Esophagus muscularis mucosa (tissue), 3 donors: ENCODE measurements at regions not wholly inside any gene's neighbourhood (a gene's known extent, or its start where the extent isn't known, plus 50 kb on each side); places are given as distances from the start of the nearest gene placed in this dataset.

ENCODE experiments used
- CTCF ChIP-seq, 3 experiments: fragments of 200-600 bp in 2 of 3; fragments of 450-650 bp in 1 of 3; sonication (generic) in 2 of 3; IDR thresholded peaks; one replicate each; pipeline ENCODE4 v1.5.1; 2017 to 2019; ENCODE audit warnings: antibody characterized with exemption in 3 of 3, mild to moderate bottlenecking in 2 of 3, moderate library complexity in 1 of 3
- POLR2A ChIP-seq: fragments of 450-650 bp; IDR thresholded peaks from one replicate; pipeline ENCODE4 v1.6.1; 2017; ENCODE audit warnings: antibody characterized with exemption, moderate library complexity, mild to moderate bottlenecking, low read depth
- POLR2AphosphoS5 ChIP-seq, 2 donors: sonication (generic); formaldehyde crosslinking; IDR thresholded peaks; one replicate each; pipeline ENCODE4 v1.6.1; 2017; ENCODE audit warnings: antibody characterized with exemption in 2 of 2

- no peak for TF ChIP-seq CTCF (IDR thresholded peaks at IDR 0.05)
- no peak for TF ChIP-seq POLR2A
- no peak for TF ChIP-seq POLR2AphosphoS5 (IDR thresholded peaks at IDR 0.05)
Observed at GRCh38 chr6:11322252-11322885, 89.9 kb upstream of the NEDD9 start.
